ENCODE measurements at regions not wholly inside any gene's neighbourhood (a gene's known extent, or its start where the extent isn't known, plus 50 kb on each side); places are given as distances from the start of the nearest gene placed in this dataset.
A peak's percentile ranks its signal among the peaks of the same experiment; 100 is the strongest.

DNA sequence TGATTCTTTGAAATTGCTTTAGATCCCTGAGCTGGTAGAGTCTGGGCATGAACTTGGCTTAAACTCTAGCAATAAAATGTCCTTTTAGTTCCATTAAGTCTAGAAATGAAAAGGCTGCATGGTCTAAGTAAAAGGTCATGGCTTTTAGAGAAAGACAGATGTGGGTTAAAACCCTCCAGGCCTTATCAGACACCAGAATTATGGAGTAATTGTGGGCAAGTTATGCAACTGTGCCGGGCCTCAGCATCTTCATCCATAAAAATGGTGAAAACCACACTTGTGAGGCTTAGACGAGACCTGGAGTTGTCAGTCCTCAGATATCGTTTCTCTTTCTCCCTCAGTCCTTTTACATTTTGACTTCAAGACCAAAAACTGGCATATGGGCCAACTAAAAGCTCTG lies 597.9 kb upstream of the KIRREL3 start:
- DNase-seq (ENCODE audit: low spot score): no peak

- no peak for DNase-seq (ENCODE audit: low spot score)
Observed at GRCh38 chr11:127596433-127596832, 595.9 kb upstream of the KIRREL3 start.

DNA sequence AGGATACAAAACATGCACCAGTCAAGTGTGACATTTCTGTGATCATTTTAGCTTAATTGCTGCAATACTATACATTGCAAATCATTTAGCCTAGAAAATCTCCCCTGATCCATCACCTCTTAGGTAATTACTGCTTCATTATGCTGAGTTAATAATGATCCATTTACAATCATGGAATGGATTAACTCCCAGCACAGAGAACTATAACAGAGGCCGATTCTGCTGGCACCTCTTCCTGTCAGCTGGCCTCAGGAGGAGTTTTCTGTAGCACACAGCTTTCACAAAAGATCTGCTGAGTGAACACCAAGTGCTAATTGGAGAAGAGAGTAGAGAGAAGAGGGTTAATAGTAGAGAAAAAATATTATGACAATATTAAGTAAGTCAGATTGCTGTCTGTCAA lies 591.8 kb upstream of the KIRREL3 start:
- DNase-seq (ENCODE audit: low spot score): no peak

- no peak for DNase-seq (ENCODE audit: low spot score)
Observed at GRCh38 chr11:127590314-127590713, 589.7 kb upstream of the KIRREL3 start.

DNA sequence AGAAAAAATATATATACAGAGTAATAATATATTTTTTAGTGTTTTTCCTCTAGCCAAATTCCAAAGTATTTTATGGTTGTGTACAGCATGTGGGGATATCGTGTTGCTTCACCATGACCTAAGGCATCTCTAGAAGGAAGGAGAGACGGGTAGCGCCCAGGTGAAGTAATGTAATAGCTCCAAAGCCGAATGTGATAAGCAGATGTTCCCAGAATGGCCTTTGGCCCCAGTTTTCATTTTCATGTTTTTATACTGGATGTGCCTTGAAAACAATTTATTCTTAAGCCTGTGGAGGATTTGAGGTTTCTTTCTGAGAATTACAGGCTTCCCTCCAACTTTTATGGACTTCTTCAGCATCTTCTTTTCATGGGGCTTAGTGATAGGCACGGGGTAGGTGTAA lies 587.9 kb upstream of the KIRREL3 start:
- DNase-seq (ENCODE audit: low spot score): no peak

DNA sequence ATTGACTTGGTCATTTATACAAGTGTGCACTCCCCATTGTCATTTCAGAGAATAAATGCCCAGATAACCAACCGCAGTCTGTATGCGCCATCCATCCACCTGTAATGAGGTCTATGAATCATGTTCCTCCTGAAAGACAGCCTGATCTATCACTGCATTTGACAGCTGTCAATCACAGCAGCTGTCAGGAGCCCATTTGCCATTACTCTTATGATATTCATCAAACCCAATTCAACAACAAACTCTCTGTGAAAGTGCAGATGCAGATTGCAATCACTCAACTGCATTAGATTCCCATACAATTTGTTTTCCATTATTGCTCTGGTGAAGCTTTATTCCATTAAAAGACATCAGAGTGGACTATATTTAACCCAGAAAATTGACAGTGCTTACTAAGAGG lies 586.9 kb upstream of the KIRREL3 start:
- no peak for DNase-seq (ENCODE audit: low spot score)

GRCh38 chr11:127576210-127576609 lies 575.6 kb upstream of the KIRREL3 start:
- DNase-seq (ENCODE audit: low spot score): no peak

DNA sequence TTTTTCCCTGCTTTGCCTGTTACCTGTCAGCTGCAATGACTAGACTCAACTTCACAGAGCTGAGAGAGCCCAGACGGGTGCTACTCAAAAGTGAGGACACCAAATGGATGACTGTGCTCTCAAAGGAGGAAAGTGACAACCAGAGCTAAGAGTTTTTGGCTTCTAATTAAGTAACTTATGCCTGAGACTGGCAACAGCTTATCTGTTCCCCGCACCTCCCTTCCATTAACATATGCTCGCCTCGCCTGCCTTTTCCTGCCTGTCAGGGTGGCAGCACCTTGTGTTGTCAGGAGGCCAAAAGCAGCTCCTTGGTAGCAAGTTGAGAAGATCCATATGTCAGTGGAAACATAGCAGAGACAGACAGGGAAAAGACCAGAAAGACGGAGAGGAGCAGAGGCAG lies 573.9 kb upstream of the KIRREL3 start:
- no peak for DNase-seq (ENCODE audit: low spot score)

DNA sequence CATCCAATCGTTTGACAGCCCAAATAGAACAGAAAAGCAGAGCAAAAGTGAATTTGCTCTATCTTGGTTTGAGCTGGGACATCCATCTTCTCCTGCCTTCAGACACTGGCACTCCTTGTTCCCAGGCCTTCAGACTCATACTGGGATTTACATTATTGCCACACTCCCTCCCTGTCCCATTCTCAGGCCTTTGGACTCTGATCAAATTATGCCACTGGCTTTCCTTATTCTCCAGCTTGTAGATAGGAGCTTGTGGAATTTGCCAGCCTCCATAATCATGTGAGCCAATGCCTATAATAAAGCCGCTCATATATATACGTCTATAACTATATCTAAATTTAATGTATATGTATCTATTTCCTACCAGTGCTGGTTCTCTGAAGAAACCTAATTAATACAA lies 568.3 kb upstream of the KIRREL3 start:
- DNase-seq (ENCODE audit: low spot score): no peak

DNA sequence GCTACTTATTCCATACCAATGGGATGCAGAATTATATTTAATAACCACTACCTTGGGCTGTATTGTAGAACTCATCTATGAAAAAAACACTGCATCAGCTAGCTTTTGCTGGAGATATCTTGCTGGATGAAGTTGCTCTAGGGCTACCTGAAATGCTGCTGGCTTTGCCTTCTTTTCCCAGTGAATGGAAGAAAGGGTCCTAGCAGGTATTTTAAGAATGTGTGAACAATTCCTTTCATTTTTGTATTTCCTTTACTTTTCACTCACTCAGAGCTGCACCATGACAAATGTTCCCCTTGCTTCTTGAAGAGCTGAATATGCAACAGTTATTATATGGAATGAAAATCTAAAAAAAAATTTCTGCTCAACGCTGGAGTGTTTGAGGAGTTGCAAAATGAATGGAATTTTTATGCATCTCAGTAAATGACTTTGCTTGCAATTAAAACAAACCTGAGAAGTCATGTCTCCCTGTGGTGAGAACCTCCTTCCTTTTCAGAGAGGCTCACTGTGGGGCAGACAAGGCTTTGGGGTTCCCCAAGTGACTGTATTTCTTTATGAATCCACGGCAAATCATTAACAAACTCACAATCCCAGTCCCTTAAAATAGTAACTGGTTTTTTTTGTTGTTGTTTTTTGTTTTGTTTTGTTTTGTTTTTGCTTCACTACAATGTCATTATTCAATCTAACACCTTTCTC lies 566.8 kb upstream of the KIRREL3 start:
- no peak for DNase-seq (ENCODE audit: low spot score)

- DNase-seq (ENCODE audit: low spot score): no peak
Observed at GRCh38 chr11:127564810-127565209, 564.2 kb upstream of the KIRREL3 start.

DNA sequence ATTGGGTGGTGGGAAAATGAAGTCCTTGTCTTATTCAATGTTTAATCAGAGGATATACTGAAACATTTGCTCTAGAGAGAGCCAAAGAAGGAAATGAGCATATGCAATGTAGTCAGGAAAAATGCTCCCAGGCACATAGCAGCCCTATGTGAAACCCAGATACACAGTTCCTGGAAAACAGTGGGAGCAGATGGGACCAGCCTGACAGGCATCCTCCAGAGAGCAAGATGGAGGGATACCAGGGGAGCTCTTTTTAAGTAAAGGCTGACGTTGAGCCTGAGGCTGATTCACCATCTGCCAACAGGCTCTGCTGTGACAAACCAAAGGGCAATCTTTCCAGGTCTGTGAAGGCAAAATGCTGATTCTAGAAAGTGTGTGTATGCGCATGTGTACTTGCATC lies 559.4 kb upstream of the KIRREL3 start:
- DNase-seq (ENCODE audit: low spot score): no peak

- DNase-seq (ENCODE audit: low spot score): no peak
Observed at GRCh38 chr11:127552446-127552845, 551.9 kb upstream of the KIRREL3 start.

DNA sequence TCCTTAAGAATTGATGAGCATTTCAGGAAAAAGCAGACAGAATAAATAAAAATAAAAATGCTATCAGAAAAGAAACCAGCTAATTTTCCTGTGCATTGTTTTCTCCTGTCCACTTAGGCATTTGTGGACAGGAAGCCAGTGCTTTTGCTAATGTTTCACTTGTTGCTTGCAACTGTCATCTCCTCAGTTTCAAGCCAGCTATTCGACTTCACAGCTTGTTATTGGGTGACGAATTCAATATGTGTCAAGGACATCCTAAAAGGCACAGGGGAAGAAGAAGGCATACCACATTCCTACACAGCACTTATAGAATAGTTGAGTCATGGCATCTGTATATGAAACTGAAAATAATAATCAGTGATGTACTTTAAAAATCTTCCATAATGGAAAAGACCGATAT lies 530.6 kb upstream of the KIRREL3 start:
- DNase-seq (ENCODE audit: low spot score): no peak

GRCh38 chr11:127528297-127528696 lies 527.7 kb upstream of the KIRREL3 start:
- DNase-seq (ENCODE audit: low spot score): no peak

GRCh38 chr11:127524618-127525017 lies 524.0 kb upstream of the KIRREL3 start:
- DNase-seq (ENCODE audit: low spot score): no peak

GRCh38 chr11:127521413-127521812 lies 520.8 kb upstream of the KIRREL3 start:
- no peak for DNase-seq (ENCODE audit: low spot score)

DNA sequence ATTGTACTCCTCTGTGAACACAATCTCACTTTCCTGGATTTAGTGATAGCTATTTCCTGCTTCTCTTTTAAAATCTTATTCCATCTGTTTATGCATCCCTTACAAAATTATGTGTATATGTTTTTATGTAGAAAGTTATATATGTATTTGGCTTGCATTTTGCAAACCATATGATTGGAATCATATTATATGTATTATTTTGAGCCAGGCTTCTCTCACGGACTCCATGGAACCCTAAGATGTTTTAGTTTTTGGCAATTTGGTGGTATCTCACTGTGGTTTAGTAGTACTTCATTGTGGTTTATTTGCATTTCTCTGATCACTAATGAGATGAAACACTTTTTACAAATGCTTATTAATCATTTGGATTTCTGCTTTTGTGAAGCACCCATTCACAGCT lies 507.3 kb upstream of the KIRREL3 start:
- no peak for DNase-seq (ENCODE audit: low spot score)

GRCh38 chr11:127506647-127507046 lies 506.1 kb upstream of the KIRREL3 start:
- DNase-seq (ENCODE audit: low spot score): no peak

- no peak for DNase-seq (ENCODE audit: low spot score)
Observed at GRCh38 chr11:127506126-127506525, 505.6 kb upstream of the KIRREL3 start.

DNA sequence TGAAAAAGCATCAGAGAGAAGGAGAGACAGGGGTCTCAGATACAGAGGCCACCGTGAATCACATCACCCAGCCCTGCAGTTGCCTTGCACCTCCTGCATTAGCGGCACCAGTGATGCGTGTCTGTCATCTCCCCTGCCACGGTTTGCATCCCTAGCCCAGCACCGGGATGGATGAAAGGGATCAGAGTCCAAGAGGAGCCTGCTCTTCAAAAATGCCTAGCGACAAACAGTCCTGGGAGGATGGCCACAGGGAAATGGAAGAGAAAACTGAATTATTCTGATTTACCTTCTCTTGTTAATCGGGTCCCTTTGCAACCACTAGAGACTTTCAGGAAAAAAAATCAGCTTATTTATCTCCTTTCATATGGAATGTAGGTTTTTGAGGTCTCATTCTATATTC lies 495.6 kb upstream of the KIRREL3 start:
- no peak for DNase-seq (ENCODE audit: low spot score)

DNA sequence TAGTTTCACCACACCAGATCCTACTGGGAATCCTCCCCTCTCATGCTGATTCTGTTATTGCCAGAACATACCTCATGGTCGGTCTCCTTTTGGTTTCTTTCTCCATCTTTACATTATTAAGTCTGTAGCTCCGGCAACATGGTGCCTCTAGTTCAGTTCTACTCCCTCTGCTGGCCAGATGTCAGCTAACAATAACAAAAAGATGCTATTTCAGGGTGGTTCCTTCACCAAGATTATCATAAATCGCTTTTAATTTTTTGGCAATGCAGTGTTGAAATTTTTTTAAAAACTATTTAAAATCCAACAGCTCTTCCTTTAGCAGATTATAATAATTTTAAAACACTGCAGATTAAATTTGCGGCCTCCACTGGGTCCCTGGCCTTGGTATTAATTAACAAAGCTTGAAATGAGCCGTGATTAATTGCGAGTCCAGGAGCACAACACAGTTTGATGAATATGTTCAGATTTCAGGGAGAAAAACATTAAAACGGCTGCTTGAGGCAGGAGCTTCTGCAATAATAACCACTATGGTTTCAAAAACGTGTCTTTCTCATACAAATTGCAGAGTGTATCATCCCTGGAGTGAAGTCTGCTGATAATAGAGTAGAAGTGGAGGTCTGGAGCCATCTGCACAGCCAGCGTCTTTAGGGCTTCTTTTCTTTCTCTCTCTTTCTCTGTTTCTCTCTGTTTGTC lies 492.9 kb upstream of the KIRREL3 start:
- DNase-seq (ENCODE audit: low spot score): peak; percentile 3

DNA sequence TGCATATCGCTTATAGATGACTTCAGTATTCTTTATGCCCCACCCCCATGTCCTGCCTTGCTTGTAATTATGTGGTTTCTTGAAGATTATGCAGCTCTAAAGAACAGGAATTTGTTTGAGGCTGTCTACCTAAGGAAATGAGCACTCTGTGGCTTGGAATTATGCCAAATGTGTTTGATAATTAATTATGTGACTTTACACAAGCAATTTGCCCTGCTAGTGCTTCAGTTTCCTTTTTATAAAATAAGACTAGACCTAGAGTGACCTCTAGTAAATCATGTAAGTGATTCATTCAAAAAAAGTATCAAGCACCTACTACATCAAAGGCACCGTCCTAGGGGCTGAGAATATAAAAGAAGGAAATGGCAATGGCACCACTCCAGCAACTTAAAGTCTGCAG lies 491.5 kb upstream of the KIRREL3 start:
- DNase-seq (ENCODE audit: low spot score): no peak

GRCh38 chr11:127491589-127491988 lies 491.0 kb upstream of the KIRREL3 start:
- DNase-seq (ENCODE audit: low spot score): no peak

Data from cerebellar cortex (tissue), 1 donor.